Activated CD4-positive, alpha-beta T cell treated with anti-CD3 and anti-CD28 coated beads, Interleukin-2, amount 10 ng/mL, durations not matched to agents 24 days and 14 days (primary cell): ENCODE measurements at regions not wholly inside any gene's neighbourhood (a gene's known extent, or its start where the extent isn't known, plus 50 kb on each side); places are given as distances from the start of the nearest gene placed in this dataset.

Experiments used
- DNase-seq: peaks from one replicate; pipeline ENCODE4 v3.0.0; 2022
- H3K27ac Mint-ChIP-seq: one replicate; pipeline ENCODE4 v1.8.0; 2022; ENCODE audit warnings: mild to moderate bottlenecking, mixed read lengths
- H3K27me3 Mint-ChIP-seq: one replicate; pipeline ENCODE4 v1.8.0; 2022; ENCODE audit warnings: mixed read lengths
- H3K36me3 Mint-ChIP-seq: one replicate; pipeline ENCODE4 v1.8.0; 2022; ENCODE audit warnings: low read depth, mild to moderate bottlenecking, mixed read lengths
- H3K4me1 Mint-ChIP-seq: one replicate; pipeline ENCODE4 v1.8.0; 2021; ENCODE audit warnings: mixed read lengths
- H3K4me3 Mint-ChIP-seq: one replicate; pipeline ENCODE4 v1.8.0; 2022; ENCODE audit warnings: mild to moderate bottlenecking, moderate library complexity, mixed read lengths
- H3K9me3 Mint-ChIP-seq: one replicate; pipeline ENCODE4 v1.8.0; 2021; ENCODE audit warnings: mixed read lengths
- intact Hi-C: fragments of 100-400 bp; cut with micrococcal nuclease; formaldehyde crosslinking; loops from one replicate; pipeline ENCODE4 v1.15.1; 2023

DNA sequence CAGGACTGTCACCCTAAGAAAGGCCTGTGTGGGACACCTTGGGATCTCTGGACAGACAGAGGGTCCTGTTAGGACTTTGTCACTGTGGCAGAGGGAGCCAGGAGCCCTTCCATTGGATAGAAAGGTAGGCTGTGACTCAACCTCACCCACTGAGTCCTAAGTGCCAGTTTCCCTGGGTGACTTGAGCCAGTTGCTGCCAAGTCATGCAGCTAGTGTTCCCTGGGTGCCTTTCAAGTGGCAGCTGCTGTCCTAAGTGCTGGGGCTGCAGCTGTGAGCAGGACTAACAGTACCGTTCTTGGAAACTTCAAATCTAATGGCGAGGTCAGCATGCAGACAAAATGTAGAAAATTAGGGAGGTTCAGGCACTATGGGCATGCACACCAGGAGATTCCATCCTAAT, 393.7 kb downstream of the TMEM135 start:
- Mint-ChIP-seq H3K4me1 (no peaks in the 10 kb centered on the region), H3K27me3 (peaks cover 2% of the 10 kb centered on the region)

DNA sequence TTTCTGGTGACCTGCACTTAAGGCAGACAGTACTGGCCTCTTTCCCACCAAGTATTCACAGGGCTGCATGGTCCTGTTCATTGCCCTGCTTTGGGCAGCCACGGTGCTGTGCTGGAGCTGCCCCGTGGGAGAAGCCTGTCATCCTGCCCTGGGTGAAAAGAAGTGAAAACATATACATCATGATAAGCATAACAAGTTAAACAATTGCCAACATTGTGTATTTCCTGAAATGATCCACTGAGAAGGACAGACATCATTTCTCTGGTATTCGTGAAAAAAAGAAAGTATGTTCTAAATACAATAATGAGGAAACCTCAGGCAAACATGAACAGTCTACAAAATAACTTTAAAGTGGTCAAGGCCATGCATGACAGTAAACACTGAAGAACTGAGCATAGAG, 393.1 kb downstream of the TMEM135 start:
- Mint-ChIP-seq H3K27me3 (peaks cover 2% of the 10 kb centered on the region), H3K27ac (no peak overlapping the region), H3K9me3 (no peaks in the 10 kb centered on the region), H3K36me3 (no peaks in the 10 kb centered on the region), H3K4me1 (no peaks in the 10 kb centered on the region), H3K4me3 (no peak overlapping the region)
- intact Hi-C loops: no loop called here
- no peak for DNase-seq

More for the DNA sequence above, 393.7 kb downstream of the TMEM135 start:
- no peaks in the 10 kb centered on the region for H3K36me3 Mint-ChIP-seq
- intact Hi-C loops: no loop called here
- DNase-seq: no peak
- no peak overlapping the region for H3K4me3 Mint-ChIP-seq
- no peak overlapping the region for H3K27ac Mint-ChIP-seq
- H3K9me3 Mint-ChIP-seq: no peaks in the 10 kb centered on the region

DNA sequence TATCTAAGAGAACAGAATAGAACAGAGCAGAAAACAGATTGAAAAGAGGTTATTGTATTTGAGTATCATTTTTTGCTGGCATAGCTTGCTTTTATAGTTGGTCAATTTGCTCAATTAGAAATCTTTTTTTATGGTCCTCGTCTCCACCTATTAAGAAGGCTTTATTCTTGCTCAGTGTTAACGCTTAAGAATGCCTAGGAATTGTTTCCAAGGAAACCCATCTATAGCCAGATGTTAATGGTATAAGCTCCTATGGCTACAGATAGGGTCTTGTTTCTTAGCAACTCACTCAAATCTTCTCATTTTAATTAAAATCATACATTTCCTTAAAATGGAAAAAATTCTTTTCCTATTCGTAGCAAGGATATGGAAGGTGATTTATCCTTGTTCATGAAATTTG, 392.3 kb downstream of the TMEM135 start:
- no peaks in the 10 kb centered on the region for H3K9me3 Mint-ChIP-seq
- H3K4me3 Mint-ChIP-seq: no peak overlapping the region
- H3K4me1 Mint-ChIP-seq: no peaks in the 10 kb centered on the region
- H3K36me3 Mint-ChIP-seq: no peaks in the 10 kb centered on the region
- H3K27ac Mint-ChIP-seq: no peak overlapping the region
- peaks cover 2% of the 10 kb centered on the region for H3K27me3 Mint-ChIP-seq
- intact Hi-C loops: no loop called here
- no peak for DNase-seq

DNA sequence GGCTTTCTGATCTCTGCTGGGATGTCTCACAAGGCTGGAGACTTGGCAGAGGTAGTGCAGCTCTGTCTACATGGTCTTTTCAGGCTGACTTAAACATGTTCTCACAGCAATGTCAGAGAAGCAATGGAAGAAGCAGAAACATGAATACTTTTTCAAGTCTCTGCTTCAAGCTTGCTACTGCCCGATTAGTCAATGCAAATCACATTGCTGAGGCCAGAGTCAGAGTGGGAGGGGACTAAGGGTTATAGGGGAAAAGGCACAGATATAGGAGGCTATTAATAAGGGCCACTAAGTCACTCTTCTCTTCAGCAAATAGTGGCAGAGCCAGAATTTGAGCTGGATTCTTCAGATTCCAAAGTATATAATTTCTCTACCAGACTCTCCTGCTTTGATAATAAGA, 390.5 kb downstream of the TMEM135 start:
- intact Hi-C loops: no loop called here
- peaks cover 2% of the 10 kb centered on the region for H3K27me3 Mint-ChIP-seq

DNA sequence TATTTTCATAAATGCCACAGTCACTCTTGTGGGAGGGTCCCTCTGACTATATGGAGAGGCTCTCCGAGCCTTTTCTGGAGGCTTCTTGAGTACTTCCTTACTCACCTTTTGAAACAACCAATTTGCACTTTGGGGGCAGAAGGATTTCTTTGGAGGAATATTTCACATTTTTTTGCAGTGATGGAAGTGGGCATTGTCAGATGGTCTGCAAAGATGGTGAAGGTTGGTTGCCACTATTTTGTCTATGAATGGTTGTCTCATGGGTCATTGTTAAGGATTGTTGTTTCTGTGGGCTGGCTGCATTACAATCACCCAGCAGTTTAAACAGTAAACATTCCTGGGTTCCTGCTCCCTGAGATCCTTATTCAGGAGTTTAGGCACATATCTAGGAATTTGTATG, 388.2 kb downstream of the TMEM135 start:
- Mint-ChIP-seq H3K4me1 (no peaks in the 10 kb centered on the region), H3K4me3 (no peak overlapping the region), H3K36me3 (no peaks in the 10 kb centered on the region), H3K27ac (no peak overlapping the region), H3K27me3 (peaks cover 2% of the 10 kb centered on the region), H3K9me3 (no peaks in the 10 kb centered on the region)
- no peak for DNase-seq
- intact Hi-C loops: no loop called here

More for the DNA sequence above, 390.5 kb downstream of the TMEM135 start:
- no peak for DNase-seq
- Mint-ChIP-seq H3K9me3 (no peaks in the 10 kb centered on the region), H3K4me3 (no peak overlapping the region), H3K36me3 (no peaks in the 10 kb centered on the region), H3K4me1 (no peaks in the 10 kb centered on the region), H3K27ac (no peak overlapping the region)

DNA sequence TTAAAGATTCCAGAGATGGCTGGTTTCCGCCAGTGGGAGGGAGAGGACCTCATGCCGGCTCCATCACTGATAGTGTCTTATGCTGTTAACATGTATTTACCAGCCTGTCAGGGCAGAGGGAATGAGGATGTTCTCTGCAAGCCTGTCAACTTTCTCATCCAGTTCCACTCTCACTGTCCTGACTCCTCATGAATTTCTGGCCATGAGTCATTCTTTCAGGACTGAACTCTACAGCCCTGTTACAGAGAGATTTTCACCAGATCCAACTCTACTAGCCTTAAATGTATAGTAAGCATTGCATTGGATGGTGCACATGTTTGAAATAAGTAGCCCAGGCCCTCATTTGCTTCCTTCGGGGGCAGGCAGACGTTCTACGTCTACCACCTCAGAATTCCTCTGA, 387.7 kb downstream of the TMEM135 start:
- no peak for DNase-seq
- no peaks in the 10 kb centered on the region for H3K36me3 Mint-ChIP-seq
- no peak overlapping the region for H3K27ac Mint-ChIP-seq
- no peak overlapping the region for H3K4me3 Mint-ChIP-seq
- H3K4me1 Mint-ChIP-seq: no peaks in the 10 kb centered on the region
- no peaks in the 10 kb centered on the region for H3K9me3 Mint-ChIP-seq
- intact Hi-C loops: no loop called here
- H3K27me3 Mint-ChIP-seq: peaks cover 2% of the 10 kb centered on the region

DNA sequence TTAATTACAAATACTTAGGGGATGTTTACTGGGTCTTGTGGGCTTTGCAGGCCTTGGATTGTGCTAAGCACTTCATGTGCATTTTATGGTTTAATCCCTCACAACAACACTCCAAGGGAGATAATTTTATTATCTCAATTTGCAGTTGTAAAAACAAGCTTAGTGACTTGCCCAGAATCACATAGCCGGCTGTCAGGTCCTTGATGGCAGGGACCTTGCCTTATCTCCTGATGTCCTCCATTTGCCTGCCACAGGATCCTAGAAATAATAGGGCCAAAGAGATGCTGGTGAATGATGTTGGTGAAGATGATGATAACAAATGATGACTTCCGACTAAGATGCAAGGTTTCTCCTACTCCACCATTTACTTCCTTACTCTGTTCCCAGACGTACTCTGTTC, 385.4 kb downstream of the TMEM135 start:
- Mint-ChIP-seq H3K27ac (no peak overlapping the region), H3K4me3 (no peak overlapping the region), H3K9me3 (no peaks in the 10 kb centered on the region), H3K36me3 (no peaks in the 10 kb centered on the region), H3K27me3 (no peaks in the 10 kb centered on the region), H3K4me1 (no peaks in the 10 kb centered on the region)
- no peak for DNase-seq
- intact Hi-C loops: no loop called here

DNA sequence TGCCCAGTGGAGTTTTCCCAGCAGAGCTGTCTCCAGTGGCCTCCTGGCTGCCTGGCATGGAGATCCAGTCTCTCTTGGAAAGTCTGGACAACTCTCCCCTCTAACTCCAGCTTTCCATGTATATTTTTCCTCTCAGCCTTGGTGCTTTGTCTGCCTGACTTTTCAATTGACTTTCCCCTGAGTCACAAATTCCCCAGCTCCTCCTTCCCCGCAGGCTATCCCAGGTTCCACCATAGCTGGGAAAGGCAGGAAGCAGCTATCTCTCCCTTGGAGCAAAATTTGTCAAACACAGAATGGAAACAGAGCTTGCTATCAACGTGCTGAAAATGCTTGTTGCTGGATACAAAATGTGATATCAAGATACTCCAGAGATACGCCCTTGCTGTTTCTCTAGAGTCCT, 384.8 kb downstream of the TMEM135 start:
- H3K9me3 Mint-ChIP-seq: no peaks in the 10 kb centered on the region
- H3K4me1 Mint-ChIP-seq: no peaks in the 10 kb centered on the region
- intact Hi-C loops: no loop called here
- no peak overlapping the region for H3K4me3 Mint-ChIP-seq
- no peaks in the 10 kb centered on the region for H3K36me3 Mint-ChIP-seq
- no peak for DNase-seq
- H3K27ac Mint-ChIP-seq: no peak overlapping the region
- H3K27me3 Mint-ChIP-seq: no peaks in the 10 kb centered on the region

DNA sequence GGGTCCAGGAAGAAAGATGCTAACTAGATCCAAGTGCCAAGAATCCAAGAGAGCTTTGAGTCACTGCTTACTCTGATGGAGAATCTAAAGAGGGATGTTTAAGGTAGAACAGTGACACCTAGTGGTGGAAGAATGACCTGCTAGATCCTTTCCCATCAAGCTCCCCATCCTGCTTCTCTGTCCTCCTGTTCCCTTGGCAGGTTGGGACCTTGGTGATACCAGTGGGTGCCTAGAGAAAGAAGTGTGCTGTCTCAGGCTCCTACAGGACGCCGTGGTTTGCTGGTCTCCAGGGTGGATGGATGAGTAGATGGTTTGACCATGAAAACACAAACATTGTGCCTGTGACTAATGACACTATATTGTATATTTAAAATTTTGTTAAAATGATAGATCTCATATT, 383.7 kb downstream of the TMEM135 start:
- no peak overlapping the region for H3K4me3 Mint-ChIP-seq
- intact Hi-C loops: loop anchor here (1.0 kb wide), 2 partner anchors 68 to 482 kb away; no protein-coding TSS in a partner anchor
- peak; percentile 79 for DNase-seq
- no peaks in the 10 kb centered on the region for H3K36me3 Mint-ChIP-seq
- H3K27me3 Mint-ChIP-seq: no peaks in the 10 kb centered on the region
- no peaks in the 10 kb centered on the region for H3K9me3 Mint-ChIP-seq
- H3K4me1 Mint-ChIP-seq: no peaks in the 10 kb centered on the region
- H3K27ac Mint-ChIP-seq: no peak overlapping the region

DNA sequence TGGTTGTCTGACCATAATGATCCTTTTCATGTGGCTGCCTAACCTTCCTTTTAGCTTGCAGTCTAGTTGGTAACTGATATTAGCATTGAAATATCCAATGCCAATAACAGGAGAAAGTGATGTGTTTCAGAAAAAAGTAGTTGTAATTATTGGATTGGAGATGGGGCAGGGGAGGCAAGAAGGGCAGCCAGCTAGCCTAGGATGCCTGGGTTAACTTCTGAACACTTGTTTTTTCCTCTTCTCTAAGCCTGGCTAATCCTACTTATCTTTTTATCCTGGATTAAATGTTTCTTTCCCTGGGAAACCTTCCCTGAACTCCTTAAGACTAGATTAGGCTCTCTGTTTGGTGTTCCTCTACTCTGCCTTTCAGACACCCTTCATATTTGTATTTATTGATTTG, 380.2 kb downstream of the TMEM135 start:
- intact Hi-C loops: no loop called here

DNA sequence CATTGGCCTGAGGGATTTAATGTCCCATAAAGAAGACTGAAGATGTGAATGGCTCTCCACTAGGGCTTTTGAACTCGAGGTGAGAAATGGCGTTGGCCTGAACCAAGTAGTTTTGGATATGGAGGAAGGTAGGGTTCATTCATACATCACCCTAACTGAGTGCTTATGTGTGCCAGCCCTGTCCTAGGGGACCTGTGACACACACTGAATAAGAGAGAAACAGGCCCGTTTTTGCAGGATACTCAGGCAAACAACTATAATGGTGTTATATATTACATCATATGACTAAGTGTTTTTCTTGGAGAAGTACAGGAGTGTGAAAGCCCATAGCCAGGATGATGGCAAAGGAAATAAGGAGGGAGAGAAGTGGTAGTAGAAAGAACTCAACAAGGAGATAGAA, 368.1 kb downstream of the TMEM135 start:
- intact Hi-C loops: no loop called here
- Mint-ChIP-seq H3K9me3 (no peaks in the 10 kb centered on the region), H3K4me3 (no peak overlapping the region), H3K27ac (no peak overlapping the region), H3K36me3 (no peaks in the 10 kb centered on the region), H3K4me1 (no peaks in the 10 kb centered on the region), H3K27me3 (no peaks in the 10 kb centered on the region)
- no peak for DNase-seq

More for the DNA sequence above, 380.2 kb downstream of the TMEM135 start:
- no peaks in the 10 kb centered on the region for H3K4me1 Mint-ChIP-seq
- H3K27me3 Mint-ChIP-seq: no peaks in the 10 kb centered on the region
- no peaks in the 10 kb centered on the region for H3K36me3 Mint-ChIP-seq
- no peak overlapping the region for H3K4me3 Mint-ChIP-seq
- no peak overlapping the region for H3K27ac Mint-ChIP-seq
- H3K9me3 Mint-ChIP-seq: no peaks in the 10 kb centered on the region
- no peak for DNase-seq

DNA sequence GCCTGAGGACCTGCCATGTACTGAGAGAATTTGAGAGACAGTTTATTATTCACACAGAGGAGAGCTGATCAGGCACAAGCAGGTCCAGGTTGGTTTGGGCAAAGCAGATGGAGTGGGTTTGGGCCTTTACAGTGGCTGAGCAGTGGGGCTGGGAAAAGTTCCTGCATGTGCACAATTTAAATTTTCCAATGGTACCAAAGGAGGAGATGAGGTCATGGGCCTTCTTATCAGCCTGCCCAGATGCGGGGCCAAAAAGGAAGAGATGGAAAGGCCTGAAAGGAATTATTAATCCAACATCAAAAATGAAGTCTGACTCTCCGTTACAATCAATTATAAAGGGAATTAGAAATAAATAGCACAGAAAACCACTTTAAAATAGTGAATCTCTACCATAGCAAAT, 367.6 kb downstream of the TMEM135 start:
- no peak for DNase-seq
- Mint-ChIP-seq H3K27ac (no peak overlapping the region), H3K36me3 (no peaks in the 10 kb centered on the region), H3K4me3 (no peak overlapping the region), H3K4me1 (no peaks in the 10 kb centered on the region), H3K27me3 (no peaks in the 10 kb centered on the region), H3K9me3 (no peaks in the 10 kb centered on the region)
- intact Hi-C loops: no loop called here

DNA sequence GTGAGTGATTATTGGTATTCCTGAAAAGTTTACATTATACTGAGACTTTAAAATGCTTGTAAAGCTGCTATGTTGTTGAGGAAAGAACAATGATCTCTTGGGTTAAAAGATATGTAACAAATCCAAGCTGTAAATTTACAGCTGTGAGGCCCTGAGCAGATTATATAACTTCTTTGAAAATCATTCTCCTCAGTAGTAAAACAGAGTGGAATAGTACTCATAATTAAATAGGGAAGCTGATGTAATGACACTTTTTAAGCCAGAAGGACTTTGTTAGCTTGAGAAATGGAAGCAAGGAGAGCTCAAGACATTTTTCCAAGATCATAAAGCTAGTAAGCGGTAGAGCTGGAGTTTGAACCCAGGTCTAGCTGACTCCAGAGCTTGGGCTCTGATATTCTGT, 363.9 kb downstream of the TMEM135 start:
- intact Hi-C loops: no loop called here
- H3K4me1 Mint-ChIP-seq: no peaks in the 10 kb centered on the region
- no peak overlapping the region for H3K4me3 Mint-ChIP-seq
- H3K9me3 Mint-ChIP-seq: no peaks in the 10 kb centered on the region
- H3K36me3 Mint-ChIP-seq: no peaks in the 10 kb centered on the region
- DNase-seq: no peak
- H3K27ac Mint-ChIP-seq: no peak overlapping the region
- peaks cover 8% of the 10 kb centered on the region for H3K27me3 Mint-ChIP-seq

DNA sequence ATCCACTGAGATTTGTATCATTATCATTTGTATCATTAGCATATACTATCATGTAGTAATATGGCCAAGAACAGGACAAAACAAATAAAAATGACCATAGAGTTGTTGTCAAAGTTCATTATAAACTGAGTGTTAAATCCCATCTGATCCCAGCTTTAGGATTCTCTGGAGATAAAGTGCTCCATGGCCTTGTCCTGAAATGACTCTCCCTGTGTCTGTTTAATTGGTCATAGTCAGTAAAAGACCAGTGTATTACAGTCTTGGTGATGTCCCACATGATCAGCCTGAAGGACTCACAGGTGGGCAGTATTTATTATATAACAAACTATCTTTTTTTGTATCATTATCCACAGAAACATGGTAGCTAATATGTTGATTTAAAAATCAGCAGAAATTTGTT, 361.6 kb downstream of the TMEM135 start:
- no peaks in the 10 kb centered on the region for H3K9me3 Mint-ChIP-seq
- no peak overlapping the region for H3K4me3 Mint-ChIP-seq
- DNase-seq: no peak
- no peaks in the 10 kb centered on the region for H3K36me3 Mint-ChIP-seq
- intact Hi-C loops: no loop called here
- H3K27me3 Mint-ChIP-seq: peaks cover 14% of the 10 kb centered on the region
- H3K4me1 Mint-ChIP-seq: no peaks in the 10 kb centered on the region
- H3K27ac Mint-ChIP-seq: no peak overlapping the region

DNA sequence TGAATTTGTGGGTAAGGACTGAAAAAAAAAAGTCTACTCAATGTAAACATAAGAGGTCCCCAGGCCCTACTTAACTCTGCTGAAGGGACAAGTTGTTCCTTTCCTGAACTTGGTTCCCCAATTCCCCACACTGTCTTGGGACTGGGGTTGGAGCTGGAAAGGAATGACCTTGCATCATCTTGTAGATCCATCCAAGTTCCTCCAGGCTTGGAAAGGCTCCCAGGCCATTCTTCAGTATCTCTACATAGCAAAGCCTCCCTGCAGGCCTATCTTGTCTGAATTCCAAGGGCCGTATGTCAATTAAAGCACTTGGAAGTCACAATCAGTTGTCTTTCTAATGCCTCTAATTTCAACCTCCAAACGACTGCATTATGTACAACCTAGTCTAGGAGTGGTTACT, 361.2 kb downstream of the TMEM135 start:
- Mint-ChIP-seq H3K27ac (no peak overlapping the region), H3K36me3 (no peaks in the 10 kb centered on the region), H3K9me3 (no peaks in the 10 kb centered on the region), H3K4me1 (no peaks in the 10 kb centered on the region), H3K27me3 (peaks cover 14% of the 10 kb centered on the region), H3K4me3 (no peak overlapping the region)
- DNase-seq: no peak
- intact Hi-C loops: no loop called here
